HL-60 (cell line): ENCODE measurements at regions not wholly inside any gene's neighbourhood (a gene's known extent, or its start where the extent isn't known, plus 50 kb on each side); places are given as distances from the start of the nearest gene placed in this dataset.

ENCODE experiments used
- GABPA ChIP-seq: IDR thresholded peaks from 2 replicates; pipeline ENCODE4 v1.6.1; 2012; ENCODE audit warnings: low read depth
- POLR2AphosphoS5 ChIP-seq: IDR thresholded peaks from 2 replicates; pipeline ENCODE4 v1.6.1; 2012; ENCODE audit warnings: low read depth
- TF ChIP-seq, protein P1 (sequence below): IDR thresholded peaks from one replicate; pipeline ENCODE4 v1.5.1; 2011; ENCODE audit warnings: low read length, control low read depth, inconsistent platforms; ENCODE audit not compliant: insufficient read depth
- TF ChIP-seq, protein P2 (sequence below): IDR thresholded peaks from 2 replicates; pipeline ENCODE4 v1.6.1; 2012; ENCODE audit warnings: low read depth; ENCODE audit not compliant: insufficient replicate concordance

DNA sequence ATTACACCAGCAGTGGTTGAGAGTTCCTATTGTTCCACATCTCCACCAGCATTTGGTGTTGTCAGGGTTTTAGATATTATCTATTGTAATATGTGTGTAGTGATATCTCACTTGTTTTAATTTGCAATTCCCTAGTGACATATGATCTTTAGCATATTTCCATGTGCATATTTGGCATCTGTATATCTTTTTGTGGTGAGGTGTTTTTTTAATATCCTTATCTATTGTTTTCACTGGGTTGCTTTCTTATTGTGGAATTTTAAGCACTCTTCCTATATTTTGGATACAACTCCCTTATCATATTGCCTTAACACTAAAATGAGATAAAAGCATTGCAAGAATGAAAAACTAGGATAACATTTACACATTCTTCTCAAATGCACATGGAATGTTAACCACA, 453.9 kb upstream of the FSIP2 start:
- TF ChIP-seq, protein P1, sequence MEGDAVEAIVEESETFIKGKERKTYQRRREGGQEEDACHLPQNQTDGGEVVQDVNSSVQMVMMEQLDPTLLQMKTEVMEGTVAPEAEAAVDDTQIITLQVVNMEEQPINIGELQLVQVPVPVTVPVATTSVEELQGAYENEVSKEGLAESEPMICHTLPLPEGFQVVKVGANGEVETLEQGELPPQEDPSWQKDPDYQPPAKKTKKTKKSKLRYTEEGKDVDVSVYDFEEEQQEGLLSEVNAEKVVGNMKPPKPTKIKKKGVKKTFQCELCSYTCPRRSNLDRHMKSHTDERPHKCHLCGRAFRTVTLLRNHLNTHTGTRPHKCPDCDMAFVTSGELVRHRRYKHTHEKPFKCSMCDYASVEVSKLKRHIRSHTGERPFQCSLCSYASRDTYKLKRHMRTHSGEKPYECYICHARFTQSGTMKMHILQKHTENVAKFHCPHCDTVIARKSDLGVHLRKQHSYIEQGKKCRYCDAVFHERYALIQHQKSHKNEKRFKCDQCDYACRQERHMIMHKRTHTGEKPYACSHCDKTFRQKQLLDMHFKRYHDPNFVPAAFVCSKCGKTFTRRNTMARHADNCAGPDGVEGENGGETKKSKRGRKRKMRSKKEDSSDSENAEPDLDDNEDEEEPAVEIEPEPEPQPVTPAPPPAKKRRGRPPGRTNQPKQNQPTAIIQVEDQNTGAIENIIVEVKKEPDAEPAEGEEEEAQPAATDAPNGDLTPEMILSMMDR, result no peak
- TF ChIP-seq, protein P2, sequence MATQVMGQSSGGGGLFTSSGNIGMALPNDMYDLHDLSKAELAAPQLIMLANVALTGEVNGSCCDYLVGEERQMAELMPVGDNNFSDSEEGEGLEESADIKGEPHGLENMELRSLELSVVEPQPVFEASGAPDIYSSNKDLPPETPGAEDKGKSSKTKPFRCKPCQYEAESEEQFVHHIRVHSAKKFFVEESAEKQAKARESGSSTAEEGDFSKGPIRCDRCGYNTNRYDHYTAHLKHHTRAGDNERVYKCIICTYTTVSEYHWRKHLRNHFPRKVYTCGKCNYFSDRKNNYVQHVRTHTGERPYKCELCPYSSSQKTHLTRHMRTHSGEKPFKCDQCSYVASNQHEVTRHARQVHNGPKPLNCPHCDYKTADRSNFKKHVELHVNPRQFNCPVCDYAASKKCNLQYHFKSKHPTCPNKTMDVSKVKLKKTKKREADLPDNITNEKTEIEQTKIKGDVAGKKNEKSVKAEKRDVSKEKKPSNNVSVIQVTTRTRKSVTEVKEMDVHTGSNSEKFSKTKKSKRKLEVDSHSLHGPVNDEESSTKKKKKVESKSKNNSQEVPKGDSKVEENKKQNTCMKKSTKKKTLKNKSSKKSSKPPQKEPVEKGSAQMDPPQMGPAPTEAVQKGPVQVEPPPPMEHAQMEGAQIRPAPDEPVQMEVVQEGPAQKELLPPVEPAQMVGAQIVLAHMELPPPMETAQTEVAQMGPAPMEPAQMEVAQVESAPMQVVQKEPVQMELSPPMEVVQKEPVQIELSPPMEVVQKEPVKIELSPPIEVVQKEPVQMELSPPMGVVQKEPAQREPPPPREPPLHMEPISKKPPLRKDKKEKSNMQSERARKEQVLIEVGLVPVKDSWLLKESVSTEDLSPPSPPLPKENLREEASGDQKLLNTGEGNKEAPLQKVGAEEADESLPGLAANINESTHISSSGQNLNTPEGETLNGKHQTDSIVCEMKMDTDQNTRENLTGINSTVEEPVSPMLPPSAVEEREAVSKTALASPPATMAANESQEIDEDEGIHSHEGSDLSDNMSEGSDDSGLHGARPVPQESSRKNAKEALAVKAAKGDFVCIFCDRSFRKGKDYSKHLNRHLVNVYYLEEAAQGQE, result no peak
- TF ChIP-seq POLR2AphosphoS5 (no peak), GABPA (no peak)
